GM19023 (cell line): ENCODE measurements at regions not wholly inside any gene's neighbourhood (a gene's known extent, or its start where the extent isn't known, plus 50 kb on each side); places are given as distances from the start of the nearest gene placed in this dataset.

Experiments used
- ATAC-seq: cut with Tn5 transposase; IDR thresholded peaks from one replicate; pipeline ENCODE4 v1.9.1; 2021; ENCODE audit warnings: mild to moderate bottlenecking, moderate library complexity; ENCODE audit not compliant: unreplicated experiment

GRCh38 chr5:67311701-67312100, 115.1 kb upstream of the CD180 start:
- ATAC-seq: no peak

- no peak for ATAC-seq
Measured at GRCh38 chr5:67311208-67311607, 114.6 kb upstream of the CD180 start.

GRCh38 chr5:67310740-67311139, 114.1 kb upstream of the CD180 start:
- ATAC-seq: no peak

GRCh38 chr5:67310169-67310568, 113.6 kb upstream of the CD180 start:
- no peak for ATAC-seq

GRCh38 chr5:67308988-67309688, 112.5 kb upstream of the CD180 start:
- no peak for ATAC-seq

- ATAC-seq: no peak
Measured at GRCh38 chr5:67306965-67307607, 110.5 kb upstream of the CD180 start.

- no peak for ATAC-seq
Measured at GRCh38 chr5:67305913-67306710, 109.5 kb upstream of the CD180 start.

- ATAC-seq: no peak
Measured at GRCh38 chr5:67305401-67305800, 108.8 kb upstream of the CD180 start.

GRCh38 chr5:67303356-67303755, 106.8 kb upstream of the CD180 start:
- no peak for ATAC-seq

- no peak for ATAC-seq
Measured at GRCh38 chr5:67301285-67301903, 104.8 kb upstream of the CD180 start.

- no peak for ATAC-seq
Measured at GRCh38 chr5:67300326-67300725, 103.7 kb upstream of the CD180 start.

- ATAC-seq: no peak
Measured at GRCh38 chr5:67299231-67299735, 102.7 kb upstream of the CD180 start.

GRCh38 chr5:67297802-67298532, 101.4 kb upstream of the CD180 start:
- no peak for ATAC-seq

GRCh38 chr5:67297376-67297775, 100.8 kb upstream of the CD180 start:
- no peak for ATAC-seq

- ATAC-seq: no peak
Measured at GRCh38 chr5:67294266-67294938, 97.8 kb upstream of the CD180 start.

- ATAC-seq: no peak
Measured at GRCh38 chr5:67293226-67293625, 96.6 kb upstream of the CD180 start.

GRCh38 chr5:67292201-67292940, 95.8 kb upstream of the CD180 start:
- ATAC-seq: no peak

GRCh38 chr5:67291671-67292070, 95.1 kb upstream of the CD180 start:
- ATAC-seq: no peak

GRCh38 chr5:67291066-67291465, 94.5 kb upstream of the CD180 start:
- ATAC-seq: no peak
